ENCODE measurements at regions not wholly inside any gene's neighbourhood (a gene's known extent, or its start where the extent isn't known, plus 50 kb on each side); places are given as distances from the start of the nearest gene placed in this dataset.
"Not testable (repeated sequence)": the region's sequence is repeated elsewhere in the genome, so short reads cannot be mapped to it uniquely, and the experiment has no call there.

DNA sequence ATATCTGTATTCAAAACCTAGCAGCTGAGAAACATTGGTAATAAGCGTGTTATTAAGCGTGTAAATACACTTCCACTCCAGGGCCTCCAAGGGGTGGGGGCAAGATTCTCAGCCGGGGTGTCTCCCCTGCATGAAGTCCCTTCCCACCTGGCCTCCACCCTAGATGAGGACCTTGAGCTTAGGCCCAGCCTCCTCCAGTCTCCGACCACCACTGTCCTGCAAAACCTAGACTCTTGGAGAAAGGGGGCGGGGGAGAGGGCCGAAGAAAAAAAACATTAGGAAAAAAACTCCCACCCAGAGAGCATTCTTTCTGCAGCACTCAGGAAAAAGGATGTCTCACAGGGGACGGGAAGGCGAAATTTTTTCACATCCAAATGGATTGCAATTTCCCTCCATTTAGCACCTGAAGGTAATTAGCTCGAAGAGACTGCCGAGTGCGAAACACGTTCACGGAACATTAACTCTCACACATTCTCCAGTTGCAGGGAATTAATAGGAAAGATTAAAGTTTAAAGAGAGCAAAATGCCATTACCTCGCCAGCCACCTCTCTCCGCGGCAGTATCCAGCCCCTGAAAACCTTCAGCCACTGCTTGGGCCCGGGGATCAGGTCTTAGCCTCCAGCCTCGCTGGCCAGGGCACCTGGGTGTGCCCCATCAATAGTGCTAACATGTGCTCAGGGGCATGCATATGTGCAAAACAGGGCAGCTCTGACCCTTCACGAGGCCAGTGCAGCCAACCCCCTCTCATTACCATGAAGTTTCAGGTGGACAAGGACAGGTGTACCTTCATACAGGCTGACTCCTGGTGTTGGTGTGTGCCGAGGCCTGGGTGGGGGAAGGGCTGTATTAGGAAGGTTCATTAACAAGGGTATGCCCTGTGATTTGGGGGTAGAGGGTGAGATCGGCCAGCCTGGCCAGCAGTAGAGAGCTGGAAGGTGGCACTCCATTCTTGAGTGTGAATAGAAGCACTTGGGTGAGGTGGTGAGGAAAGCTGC is 77.2 kb downstream of the HIF1AN start:
- DNase-seq (ENCODE audit: low read depth), result no peak

DNA sequence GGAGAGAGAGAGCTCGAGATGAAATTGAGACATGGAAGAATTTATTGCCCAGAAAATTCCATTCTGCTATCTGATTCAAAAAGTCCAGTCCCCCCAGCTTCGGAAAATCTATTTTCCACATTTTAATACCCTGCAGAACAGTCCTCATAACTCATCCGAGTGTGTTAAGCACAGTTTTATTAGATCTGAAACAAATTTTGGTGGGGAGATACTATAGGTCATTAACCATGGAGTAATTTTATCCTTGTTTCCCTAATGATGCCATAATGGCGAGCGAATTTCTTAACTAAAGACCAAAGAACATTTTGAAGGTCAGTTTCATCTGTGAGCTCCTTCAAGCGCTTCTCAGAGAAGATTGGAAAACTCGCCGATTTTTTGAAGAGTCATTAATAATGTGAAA is 78.1 kb downstream of the HIF1AN start:
- no peak for DNase-seq (ENCODE audit: low read depth)

GRCh38 chr10:100614429-100615095 is 78.8 kb downstream of the HIF1AN start:
- DNase-seq (ENCODE audit: low read depth), result no peak

DNA sequence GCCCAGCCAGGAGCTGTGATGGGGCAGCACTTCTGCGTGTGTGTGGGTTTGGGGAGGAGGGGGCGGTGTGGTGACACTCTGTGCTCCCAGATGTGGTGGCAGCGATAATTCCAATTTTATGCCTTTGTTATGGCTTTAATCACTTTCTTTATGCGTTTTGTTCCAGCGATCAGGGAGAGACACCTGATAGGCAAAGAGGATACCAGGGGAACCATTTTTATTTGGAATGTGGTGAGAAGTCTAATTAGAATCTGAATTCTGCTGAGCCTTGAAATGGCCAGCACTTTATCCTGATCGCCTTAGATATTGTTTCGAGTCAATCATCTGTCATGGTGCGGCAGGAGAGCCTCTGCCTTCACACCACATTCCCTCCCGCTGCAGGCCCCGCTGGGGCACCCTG is 79.5 kb downstream of the HIF1AN start:
- DNase-seq (ENCODE audit: low read depth), result no peak

GRCh38 chr10:100615908-100616307 is 80.2 kb downstream of the HIF1AN start:
- no peak for DNase-seq (ENCODE audit: low read depth)

- no peak for DNase-seq (ENCODE audit: low read depth)
Measured at GRCh38 chr10:100618091-100618615, 82.4 kb downstream of the HIF1AN start.

GRCh38 chr10:100618632-100619255 is 83.0 kb downstream of the HIF1AN start:
- no peak for DNase-seq (ENCODE audit: low read depth)

DNA sequence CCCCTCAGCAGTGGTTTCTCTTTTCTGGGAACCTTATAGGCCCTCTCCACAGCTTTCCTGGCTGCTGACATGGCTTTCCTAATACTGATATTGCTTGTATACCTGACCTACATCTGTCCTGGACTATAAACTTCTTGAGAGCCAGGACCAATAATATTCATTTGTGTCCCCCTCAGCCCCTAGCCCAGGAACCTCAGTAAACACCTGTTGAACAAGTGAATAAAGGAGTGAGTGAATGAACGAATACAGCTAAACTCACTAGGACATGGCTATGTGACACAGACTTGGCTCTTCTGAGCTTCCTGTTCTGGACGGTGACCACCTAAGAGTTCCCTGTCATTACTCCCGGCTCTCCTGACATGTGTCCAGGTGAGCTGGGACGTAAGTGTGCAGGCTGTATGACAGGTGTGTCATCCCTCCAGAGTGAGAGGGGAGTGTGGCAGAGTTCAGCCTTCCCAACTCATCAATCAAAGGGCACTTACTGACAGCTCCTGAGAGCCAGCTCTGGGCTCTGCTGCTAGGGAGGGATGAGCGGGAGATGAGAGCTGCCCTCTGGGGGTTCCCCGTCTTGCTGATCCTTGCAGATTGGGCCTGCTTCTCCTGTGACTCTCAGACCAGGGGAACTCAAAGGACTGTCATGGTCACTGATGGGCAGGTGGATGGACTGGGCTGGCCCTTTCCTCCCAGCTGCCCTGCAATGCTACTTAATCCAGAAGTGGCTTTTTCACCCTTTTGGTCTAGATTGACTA is 84.5 kb downstream of the HIF1AN start:
- DNase-seq (ENCODE audit: low read depth), result no peak

GRCh38 chr10:100621360-100622205 is 85.8 kb downstream of the HIF1AN start:
- DNase-seq (ENCODE audit: low read depth), result no peak

GRCh38 chr10:100622946-100623345 is 87.2 kb downstream of the HIF1AN start:
- DNase-seq (ENCODE audit: low read depth), result no peak

GRCh38 chr10:100623521-100624230 is 87.9 kb downstream of the HIF1AN start:
- no peak for DNase-seq (ENCODE audit: low read depth)

DNA sequence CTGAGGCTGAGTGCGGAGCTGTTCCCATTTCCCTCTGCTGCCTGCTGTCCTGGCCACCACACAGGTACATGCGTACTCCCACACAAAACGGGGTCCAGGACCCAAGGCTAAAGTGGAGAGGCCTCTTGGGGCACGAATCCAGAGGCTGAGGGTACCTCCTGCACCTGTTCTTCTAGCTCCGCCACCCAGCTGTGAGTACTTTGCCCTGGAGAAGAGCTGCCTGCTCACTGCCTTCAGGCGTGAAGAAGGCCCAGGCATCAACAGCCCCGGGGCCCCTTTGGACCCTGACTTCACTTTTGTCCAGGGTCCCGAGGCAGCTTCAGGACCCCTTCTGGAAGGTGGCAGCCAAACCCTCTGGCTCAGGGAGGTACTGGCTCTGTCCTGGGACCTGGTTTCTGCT is 88.6 kb downstream of the HIF1AN start:
- no peak for DNase-seq (ENCODE audit: low read depth)

- DNase-seq (ENCODE audit: low read depth), result no peak
Measured at GRCh38 chr10:100625816-100626215, 90.1 kb downstream of the HIF1AN start.

DNA sequence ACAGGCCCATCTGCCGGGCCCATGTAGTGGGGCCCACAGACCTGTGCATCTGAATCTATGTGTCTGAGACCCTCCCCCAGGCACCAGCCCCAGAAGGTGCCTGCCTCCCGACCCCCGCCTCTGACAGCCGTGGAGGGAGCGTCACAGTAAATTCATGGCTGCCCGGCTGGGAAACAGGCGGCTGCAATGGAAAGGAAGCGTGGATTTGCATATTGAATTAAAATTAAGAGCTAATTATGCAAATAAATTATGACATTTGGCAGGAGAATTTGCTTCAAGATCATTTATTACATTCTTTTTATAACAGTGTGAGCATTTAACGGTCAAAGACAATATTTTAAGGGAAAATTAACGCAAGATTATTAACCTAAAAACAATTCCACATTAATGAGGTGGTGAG is 92.3 kb downstream of the HIF1AN start:
- no peak for DNase-seq (ENCODE audit: low read depth)

DNA sequence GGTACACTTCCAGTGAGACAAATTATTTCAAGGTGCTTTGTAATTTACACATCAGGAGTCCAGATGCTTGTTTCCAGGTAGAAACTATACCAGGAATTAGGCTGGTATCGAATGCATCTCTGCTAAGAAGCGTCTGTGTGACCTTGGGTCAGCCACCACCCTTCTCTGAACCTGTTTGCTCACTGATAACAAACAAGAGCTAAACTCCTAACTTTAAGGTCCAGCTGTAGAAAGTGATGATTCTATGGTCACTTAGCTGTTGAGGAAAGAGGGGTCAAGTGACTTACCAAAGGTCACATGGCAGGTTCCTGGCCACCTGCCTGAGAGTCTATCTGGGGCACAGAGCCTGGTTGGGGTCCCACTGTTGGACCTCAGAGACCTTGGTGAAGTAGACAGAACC is 95.4 kb downstream of the HIF1AN start:
- no peak for DNase-seq (ENCODE audit: low read depth)

DNA sequence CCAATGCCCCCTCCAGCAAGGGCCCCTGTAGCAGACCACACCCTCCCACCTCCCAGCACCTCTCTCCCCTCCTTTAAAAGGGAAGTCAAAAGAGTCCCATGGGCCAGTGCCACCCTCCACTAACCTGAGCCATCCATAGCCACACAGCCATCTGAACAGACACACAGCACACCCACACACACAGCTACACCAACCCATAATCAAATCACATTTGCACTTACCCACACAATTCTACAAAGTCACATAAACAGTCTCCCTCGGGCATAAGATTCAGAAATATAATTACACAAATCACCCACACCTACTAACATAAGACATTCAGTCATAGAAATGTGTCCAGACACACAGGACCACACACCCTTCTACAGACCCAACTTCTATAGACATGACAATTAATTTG is 96.3 kb downstream of the HIF1AN start:
- no peak for DNase-seq (ENCODE audit: low read depth)

DNA sequence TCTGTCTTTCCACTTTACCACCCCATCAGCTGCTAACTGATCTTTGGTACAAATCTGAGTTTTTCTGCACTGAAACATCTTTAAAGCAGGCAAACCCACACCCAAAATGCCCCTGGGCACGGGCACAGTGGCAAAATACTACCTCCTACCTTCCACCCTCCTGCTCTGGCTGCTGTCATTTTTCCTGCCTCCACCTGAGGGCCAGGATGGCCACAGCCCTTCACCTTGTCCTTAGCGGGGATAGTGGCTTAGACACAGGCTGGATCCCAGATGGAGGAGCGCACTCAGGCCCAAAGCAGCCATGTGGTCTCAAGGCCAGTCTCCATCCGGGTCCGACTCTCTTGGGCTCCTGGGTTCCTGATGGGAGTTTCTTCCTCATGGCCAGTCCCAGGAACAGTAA is 98.3 kb downstream of the HIF1AN start:
- no peak for DNase-seq (ENCODE audit: low read depth)

DNA sequence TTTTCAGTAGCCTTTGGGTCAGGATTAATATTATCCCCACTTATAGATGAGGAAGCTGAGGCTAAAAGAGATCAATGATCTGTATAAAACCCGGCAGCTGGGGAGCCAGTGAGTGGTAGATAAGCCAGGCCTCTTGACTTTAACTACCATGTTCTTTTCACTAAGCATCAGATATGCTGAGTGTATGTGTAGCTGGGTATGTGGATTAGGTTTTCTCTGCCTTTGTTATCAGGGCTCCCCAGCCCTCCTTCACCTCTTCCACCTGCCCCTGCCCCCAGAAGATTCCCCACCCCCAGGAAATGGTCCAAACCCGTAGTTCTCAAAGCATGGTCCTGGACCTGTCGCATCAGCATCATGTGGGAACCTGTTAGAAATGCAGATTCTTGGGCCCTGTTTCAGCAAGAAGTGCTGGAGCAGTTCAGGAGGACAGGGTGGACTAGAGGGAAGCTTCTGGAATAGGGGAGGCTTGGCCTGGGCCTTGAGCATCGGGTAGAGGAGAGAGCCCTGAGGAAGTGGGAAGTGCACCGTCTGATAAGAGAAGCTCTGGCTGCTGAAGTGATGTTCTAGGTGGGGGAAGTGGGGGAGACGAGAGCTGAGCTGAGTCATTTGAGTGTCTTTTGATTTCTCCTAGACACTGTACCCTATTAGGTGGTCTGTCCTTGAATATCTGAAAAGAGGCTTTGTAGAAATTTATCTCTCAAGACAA is 101.3 kb downstream of the HIF1AN start:
- DNase-seq (ENCODE audit: low read depth), result no peak

DNA sequence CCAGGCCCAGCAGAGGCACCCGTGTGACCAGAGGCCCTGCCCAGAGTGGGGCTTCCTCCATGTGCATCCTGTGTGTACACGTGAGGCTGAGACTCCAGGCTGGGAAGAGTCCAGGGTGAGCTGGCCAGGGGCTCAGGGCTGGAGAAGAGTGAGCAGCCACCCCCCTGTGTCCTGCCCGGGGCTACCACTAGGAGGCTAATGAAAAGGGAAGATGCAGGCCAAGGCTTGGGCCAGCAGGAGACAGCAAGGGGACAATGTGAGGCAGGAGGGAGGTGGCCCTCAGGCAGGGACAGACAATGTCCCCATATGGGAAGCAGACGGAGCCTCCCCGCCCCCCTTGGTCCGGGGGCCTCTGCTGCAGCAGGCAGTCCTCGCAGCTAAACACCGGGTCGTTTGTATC is 102.0 kb downstream of the HIF1AN start:
- DNase-seq (ENCODE audit: low read depth), result no peak

GRCh38 chr10:100638969-100639368 is 103.2 kb downstream of the HIF1AN start:
- not testable (repeated sequence) for DNase-seq (ENCODE audit: low read depth)

Measured in stimulated activated CD8-positive, alpha-beta memory T cell treated with anti-CD3 and anti-CD28 coated beads, Interleukin-12 subunit alpha, Interleukin-12 subunit beta, amount 100 ng/mL, for 4 hours (primary cell).